DMS114 treated with DMSO at 0.1 percent for 48 hours (cell line): ENCODE measurements at regions not wholly inside any gene's neighbourhood (a gene's known extent, or its start where the extent isn't known, plus 50 kb on each side); places are given as distances from the start of the nearest gene placed in this dataset.

Source experiments
- DNase-seq: peaks from one replicate; lab custom pipeline; 2025; ENCODE audit not compliant: unreplicated experiment; lab: John Stamatoyannopoulos, UW

- no peak for DNase-seq
Observed at GRCh38 chr5:3029396-3029795, 277.9 kb upstream of the IRX2 start.

DNA sequence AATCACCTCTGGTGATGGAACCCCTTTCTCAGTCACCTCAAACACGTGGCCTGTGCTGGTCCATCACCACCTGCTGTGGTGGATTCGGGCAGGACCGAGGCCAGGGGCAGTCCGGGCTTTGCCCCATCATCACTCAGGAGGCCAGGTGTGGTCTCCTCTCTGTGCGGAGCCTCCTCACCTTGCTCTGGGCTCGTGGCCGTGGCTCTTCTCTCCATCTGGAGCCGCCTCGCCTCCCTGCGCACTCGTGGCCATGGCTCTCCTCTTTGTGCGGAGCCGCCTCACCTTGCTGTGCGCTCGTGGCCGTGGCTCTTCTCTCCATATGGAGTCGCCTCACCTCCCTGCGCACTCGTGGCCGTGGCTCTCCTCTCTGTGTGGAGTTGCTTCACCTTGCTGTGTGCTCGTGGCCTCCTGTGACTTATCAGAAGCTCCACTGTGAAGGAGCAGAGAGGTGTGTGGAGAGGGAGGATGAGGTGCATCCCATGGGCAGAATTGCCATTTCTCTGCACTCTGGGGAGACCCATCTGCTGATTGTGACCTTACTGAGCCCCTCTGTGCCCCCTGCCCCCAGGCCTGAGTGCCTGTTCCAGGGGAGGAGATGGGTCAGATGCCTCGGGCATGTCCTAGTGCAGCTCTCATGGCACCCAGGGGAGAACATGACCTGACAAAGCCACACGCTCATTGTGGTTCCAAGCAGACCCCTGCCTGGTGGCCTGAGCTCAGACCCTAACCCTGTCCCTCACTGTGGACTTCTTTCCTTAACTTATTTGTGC is 276.6 kb upstream of the IRX2 start:
- no peak for DNase-seq

DNA sequence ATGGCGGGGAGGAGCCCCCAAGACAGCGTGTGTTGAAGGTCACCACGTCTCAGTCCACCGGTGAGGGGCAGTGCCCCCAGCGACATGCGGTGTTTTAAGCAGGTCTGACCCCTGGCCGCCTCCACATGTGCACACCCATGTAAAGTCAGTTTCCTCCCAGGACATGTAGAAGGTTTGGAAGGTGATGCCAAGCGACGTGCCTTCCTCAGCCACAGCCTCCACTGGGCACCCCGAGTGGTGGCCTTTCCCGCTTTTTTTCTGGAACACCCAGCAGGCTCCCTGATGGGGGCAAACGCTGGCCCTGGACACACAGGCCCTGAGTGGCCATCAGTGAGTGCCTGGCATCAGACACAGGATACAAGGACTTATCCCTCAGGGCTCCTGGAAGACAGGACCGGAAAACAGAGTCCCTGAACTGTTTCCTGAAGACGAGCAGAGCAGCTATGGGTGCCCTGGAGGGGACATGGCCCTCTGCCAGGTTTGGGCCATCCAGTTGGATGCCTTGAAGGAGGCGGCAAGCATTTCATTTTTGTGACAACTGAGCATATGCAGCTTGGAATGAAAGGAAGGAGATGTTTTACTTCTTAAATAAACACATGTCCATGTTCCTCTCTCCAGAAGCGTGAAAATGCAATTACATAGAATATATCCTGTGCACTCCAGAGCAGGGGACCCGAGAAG is 275.8 kb upstream of the IRX2 start:
- no peak for DNase-seq

DNA sequence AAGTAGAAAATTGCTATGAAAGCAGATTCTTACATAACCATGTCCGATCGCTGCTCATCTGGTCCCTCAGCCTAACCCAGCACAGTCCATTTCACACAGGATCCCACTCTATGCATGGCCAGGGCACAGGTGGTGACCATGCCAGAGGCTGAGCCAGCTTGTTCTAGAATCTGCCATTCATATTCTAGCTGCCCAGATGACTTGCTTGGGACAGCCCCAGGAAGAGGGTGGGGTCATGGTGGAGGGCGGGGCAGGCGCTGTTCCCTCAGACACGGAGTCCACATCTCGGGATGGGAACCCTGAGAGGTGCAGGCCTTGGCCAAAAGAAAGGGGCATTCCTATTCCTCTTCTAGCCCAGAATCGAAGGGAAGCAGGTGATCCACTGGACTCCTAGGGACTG is 275.2 kb upstream of the IRX2 start:
- DNase-seq = no peak

DNA sequence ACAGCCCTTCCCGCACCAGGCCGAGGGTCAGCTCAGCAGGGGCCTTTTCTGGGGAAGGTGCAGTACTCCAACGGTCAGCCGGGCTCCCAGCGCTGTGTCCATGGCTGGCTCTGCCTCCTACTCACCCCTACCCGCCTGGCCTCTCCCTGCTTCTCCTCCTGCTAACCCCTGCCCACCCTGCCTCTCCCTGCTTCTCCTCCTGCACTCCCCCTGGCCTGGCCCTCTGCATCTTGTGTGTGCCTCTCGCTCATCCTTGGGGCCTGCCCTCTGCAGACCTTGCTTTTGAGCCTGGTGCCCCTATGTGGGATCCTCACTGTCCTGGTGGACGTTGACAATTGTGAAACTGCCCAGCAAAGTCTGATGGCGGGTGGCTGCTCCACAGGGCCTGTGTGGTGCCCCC is 274.6 kb upstream of the IRX2 start:
- DNase-seq = no peak

DNA sequence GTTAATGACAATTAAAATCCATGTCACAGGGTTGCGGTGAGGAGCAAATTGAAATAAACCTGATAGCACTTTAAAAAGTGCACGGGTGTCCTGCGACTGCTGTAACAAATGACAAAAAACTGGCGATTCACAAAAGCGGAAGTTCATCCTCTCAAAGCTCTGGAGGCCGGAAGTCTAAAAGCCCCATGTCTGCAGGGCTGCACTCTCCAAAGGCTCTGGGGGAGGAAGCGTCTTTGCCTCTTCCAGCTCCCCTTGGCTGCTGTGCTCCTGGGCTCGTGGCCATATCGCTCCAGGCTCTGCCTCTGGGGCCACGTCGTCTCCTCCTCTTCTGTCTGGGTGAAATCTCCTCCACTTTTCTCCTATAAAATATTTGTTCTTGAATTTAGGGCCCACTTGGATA is 273.9 kb upstream of the IRX2 start:
- DNase-seq = no peak

DNA sequence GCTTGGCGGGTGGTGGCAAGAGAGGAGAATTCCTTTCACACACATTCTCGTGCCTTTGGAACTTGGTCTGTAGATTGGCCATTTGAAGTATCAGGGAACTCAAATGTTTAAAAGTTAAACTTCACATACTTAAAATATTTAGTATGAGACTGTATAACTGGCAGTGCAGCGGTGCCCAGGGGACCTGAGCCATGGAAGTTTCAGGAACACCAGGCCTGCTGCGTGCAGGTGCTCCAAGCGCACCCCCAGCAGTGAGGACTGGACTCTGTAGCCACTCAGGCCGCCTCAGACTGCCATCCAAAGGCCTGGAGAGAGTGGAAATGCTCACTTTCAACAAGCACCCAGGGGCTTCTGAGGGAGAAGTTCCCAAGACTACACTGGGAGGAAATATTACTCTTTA is 273.5 kb upstream of the IRX2 start:
- no peak for DNase-seq

DNA sequence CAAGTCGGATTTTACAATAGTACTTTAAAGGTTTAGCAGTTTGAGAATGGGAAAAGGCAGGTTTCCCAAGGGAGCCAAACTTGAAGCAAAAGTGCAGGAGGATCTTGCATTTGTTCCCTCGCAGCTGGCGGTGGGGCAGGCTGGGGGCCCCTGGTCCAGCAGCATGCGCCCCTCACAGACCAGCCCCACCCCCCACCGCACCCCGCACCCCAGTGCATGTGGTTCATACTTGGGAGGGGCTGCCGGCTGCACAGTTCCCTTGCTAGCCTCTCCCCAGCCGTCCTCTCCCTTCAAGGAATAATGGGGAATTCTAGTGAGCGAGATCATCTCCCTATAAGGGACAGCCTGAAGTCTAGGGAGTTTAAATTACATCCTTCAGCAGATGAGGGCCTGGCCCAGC is 273.1 kb upstream of the IRX2 start:
- DNase-seq = no peak

DNA sequence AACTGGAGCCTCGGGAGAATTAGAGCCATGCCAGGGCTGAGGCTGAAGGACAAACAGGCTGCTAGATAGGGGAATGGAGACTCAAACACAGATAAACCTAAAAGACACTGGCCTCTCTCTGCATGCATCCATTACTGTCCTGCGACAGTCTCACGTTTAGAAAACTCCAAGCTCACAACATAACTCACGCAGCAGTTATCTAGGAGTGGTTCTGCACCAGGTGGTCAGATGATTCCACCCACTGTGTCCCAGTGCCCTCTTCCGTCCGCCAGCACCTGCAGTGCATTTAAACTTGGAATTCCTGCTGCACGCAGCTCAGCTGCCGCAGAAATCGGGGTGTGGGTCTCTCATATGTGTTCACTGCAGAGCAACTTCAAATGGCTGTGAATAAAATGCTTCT is 272.6 kb upstream of the IRX2 start:
- no peak for DNase-seq

- no peak for DNase-seq
Observed at GRCh38 chr5:3023656-3024055, 272.2 kb upstream of the IRX2 start.

DNA sequence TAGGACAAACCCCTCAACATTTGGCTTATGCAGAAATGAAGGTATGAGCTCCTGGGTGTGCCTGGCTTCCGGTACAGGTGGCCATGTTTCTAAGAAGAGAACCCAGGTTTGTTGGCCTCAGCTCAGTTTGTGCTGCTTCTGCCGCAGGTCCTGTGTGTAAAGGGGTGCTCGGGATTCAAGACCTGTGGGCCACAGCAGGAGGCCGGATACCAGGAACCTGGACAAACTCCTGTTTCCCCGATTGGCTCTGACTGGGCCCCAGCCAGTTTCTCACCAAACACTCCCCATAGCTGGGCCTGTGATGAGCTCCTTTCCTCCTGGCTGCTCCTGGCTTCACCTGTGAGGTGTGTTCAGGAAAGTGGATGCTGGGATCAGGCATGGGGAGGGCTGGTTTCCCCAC is 271.2 kb upstream of the IRX2 start:
- no peak for DNase-seq

DNA sequence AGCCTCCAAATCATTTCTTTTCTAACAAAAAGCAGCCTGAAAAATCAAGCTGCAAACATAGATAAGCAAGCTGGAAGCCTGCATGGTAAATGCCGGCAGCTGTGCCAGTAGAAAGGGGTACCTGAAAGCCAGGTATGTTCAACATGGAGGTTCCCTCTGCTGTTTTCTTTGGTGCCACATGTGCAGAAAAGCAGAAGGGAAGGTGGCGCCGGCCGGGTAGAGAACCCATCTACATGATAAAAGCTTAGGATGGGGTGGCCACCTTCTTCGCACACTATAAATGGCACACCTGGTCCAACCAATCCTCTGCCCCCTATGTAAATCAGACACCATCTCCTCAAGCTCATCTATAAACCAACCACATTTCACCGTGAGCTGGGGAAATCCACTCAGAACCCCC is 268.9 kb upstream of the IRX2 start:
- no peak for DNase-seq

DNA sequence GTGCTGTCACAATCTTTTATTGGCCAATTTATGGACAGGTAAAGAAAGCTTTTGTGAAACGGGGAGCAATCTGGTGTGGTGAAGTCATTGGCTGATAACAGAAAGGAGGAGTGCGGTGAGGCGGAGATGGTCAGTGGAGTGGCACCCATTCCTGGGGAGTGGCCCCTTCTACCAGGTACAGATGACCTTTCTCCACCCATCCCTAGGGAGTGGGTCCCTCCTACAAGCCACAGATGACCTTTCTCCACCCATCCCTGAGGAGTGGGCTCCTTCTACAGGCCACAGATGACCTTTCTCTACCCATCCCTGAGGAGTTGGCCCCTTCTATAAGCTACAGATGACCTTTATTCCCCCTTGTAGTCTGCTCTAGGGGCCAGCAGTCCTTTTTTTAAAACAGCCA is 267.6 kb upstream of the IRX2 start:
- DNase-seq = no peak

- DNase-seq = no peak
Observed at GRCh38 chr5:3011764-3012017, 260.2 kb upstream of the IRX2 start.

DNA sequence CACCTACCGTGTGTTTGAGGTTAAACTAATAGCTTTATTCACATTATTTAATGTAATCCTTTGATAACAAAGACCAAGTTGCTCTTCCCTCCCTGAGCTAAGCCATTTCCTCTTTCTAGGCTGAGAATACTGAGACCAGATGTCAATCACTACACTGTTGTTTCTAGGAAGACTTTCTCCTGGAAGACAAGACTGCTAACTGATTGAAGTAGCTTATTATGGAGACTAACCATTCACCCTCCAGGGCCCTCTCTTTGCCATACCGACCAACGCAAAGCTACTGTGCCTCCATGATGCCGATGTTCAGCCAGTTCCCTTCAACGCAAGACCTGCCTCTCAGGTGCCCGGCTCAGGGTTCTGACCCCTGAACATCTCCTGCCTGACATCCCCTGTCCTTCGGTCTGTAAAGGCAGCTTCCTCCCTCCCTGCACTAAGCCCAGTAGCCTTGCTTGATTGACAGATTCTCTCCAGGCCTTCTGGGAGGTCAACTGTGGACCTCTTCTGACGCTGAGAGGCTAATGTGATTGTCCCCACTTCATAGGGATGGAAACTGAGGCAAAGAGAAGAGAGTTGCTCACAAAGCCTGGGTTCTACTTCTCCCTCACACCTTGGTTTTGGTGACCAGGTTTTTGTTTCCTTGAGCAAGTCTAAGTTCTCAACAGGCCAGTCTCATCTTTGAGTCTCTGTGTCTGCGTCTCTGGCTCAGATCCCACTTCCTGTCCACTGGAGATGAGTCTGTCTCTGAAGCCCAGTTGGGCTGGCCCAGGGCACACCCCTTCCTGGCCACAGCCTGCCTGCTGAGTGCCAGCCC is 259.7 kb upstream of the IRX2 start:
- DNase-seq = no peak

DNA sequence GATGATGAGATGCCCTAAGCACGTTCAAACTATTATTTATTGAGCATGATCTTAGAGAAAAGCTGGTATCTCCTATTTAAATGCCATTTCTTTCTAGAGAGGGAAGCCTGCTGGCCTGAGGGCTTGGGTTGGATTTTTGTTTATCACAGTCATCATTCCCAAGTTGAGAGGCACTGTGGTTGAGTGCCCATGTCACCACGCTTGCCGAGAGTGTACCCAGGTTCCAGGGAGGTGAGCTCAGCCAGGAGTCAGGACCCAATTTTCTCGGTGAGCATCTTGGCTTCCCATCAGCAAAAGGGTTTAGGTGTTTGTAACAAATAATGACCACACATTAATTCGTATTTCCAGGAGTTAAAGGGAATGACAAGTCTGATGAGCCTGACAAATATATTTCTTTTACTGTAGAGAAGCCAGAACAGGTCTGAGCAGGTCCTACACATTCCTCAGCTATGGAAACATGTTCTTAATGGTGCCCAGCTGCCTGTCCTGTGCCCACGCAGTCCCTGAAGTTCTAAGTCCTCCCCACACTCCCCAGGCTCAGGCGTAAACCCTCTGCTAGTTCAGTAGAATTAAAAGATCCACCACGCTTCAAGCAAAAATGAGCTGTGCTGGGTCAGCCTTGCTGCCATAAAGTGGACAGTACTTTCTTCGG is 258.9 kb upstream of the IRX2 start:
- no peak for DNase-seq

GRCh38 chr5:3009605-3010004 is 258.1 kb upstream of the IRX2 start:
- DNase-seq = no peak

DNA sequence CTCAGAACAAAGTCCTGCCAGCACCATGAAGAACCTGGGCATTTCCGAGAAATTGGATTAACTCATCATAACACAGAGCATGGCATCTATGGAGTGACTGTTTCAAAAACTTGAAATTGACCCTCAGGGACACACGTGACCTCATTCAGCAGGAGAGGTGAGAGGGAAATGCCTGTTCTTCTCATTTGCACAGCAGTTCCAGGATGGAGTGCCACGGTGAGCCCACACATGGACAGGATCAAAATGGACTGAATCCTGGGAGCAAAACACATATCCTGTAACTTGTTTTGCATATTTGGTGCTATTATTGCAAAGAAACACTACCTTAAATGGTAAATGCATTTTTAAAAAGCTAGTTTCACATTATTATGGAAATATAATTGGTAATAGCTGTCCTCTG is 256.1 kb upstream of the IRX2 start:
- no peak for DNase-seq

- no peak for DNase-seq
Observed at GRCh38 chr5:3006961-3007551, 255.6 kb upstream of the IRX2 start.

GRCh38 chr5:3006526-3006925 is 255.0 kb upstream of the IRX2 start:
- no peak for DNase-seq

GRCh38 chr5:3004361-3005080 is 253.0 kb upstream of the IRX2 start:
- DNase-seq = no peak
